ENCODE measurements at regions not wholly inside any gene's neighbourhood (a gene's known extent, or its start where the extent isn't known, plus 50 kb on each side); places are given as distances from the start of the nearest gene placed in this dataset.

DNA sequence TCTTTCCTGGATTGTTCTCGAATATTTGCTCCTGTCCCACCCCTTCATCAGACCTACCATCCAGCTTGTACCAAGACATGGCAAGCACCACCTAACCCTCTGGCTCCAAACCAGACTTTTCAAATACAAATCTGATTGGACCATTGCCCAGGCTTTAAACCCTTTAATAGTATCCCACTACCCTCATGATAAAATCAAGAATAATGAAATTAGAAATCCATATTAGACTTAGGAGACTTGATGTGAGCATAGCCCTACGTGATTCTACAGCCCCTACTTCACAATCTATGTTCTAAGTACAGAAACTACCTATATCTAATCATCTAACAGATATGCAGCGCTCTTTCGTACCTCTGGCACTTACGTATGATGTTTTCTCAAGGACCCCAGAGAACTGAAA is 375.2 kb upstream of the CPEB2 start:
- TF ChIP-seq YY1 (IDR thresholded peaks at IDR 0.05; ENCODE audit: insufficient read depth, insufficient read length) = no peak
- TF ChIP-seq SUZ12 (IDR thresholded peaks at IDR 0.05; ENCODE audit: extremely low read depth, insufficient read depth, insufficient read length) = no peak
- TF ChIP-seq ZNF274 (IDR thresholded peaks at IDR 0.05; ENCODE audit: low read depth, low read length) = no peak

Data from NT2/D1 (cell line).